B cell (primary cell): ENCODE measurements at regions not wholly inside any gene's neighbourhood (a gene's known extent, or its start where the extent isn't known, plus 50 kb on each side); places are given as distances from the start of the nearest gene placed in this dataset.

ENCODE experiments used
- ATAC-seq: fragments of 200-7000 bp; cut with Tn5 transposase; one replicate; pipeline ENCODE4 v1.10.0; 2021; ENCODE audit warnings: low read depth, mild to moderate bottlenecking, moderate number of reproducible peaks, moderate library complexity
- CTCF ChIA-PET: fragments of 350-600 bp; sonication (Branson Sonifier 250); formaldehyde crosslinking; loops from one replicate; lab custom pipeline; 2021; ENCODE audit warnings: antibody characterized with exemption, inconsistent platforms; lab: Charles Lee
- POLR2A ChIA-PET: fragments of 350-600 bp; sonication (Branson Sonifier 250); formaldehyde crosslinking; loops from one replicate; lab custom pipeline; 2021; ENCODE audit warnings: antibody characterized with exemption; lab: Charles Lee
- DNase-seq: peaks from one replicate; pipeline ENCODE4 v3.0.0; 2013
- H2AFZ ChIP-seq: 2 replicates; pipeline ENCODE4 v1.6.1; 2012; ENCODE audit warnings: mild to moderate bottlenecking, low read depth, low read length; ENCODE audit not compliant: insufficient read depth, poor library complexity, severe bottlenecking
- H3K27ac ChIP-seq, 2 donors: 1 replicate in 1 of 2; 2 replicates in 1 of 2; pipeline ENCODE4 v1.5.1; 2012 to 2013; ENCODE audit warnings: low read length in 2 of 2, mild to moderate bottlenecking in 2 of 2, moderate library complexity in 1 of 2
- H3K27me3 ChIP-seq, 4 experiments: fragments of 200-600 bp in 1 of 4; sonication (generic) in 1 of 4; replicated peaks in 1 of 4; 1 replicate in 2 of 4; 2 replicates in 2 of 4; pipeline versions ENCODE4 v1.6.1 to v1.7.0; 2013 to 2016; ENCODE audit warnings: low read length in 3 of 4, mild to moderate bottlenecking in 2 of 4, mixed read lengths in 1 of 4, moderate library complexity in 1 of 4; ENCODE audit not compliant: insufficient read depth in 4 of 4, control insufficient read depth in 3 of 4; ENCODE audit errors: control extremely low read depth in 1 of 4
- H3K36me3 ChIP-seq, 2 experiments: replicated peaks in 1 of 2; 1 replicate in 1 of 2; 2 replicates in 1 of 2; pipeline versions ENCODE4 v1.6.1 to v1.7.1; 2013; ENCODE audit warnings: low read length in 1 of 2; ENCODE audit not compliant: insufficient read depth in 2 of 2, control insufficient read depth in 1 of 2; ENCODE audit errors: control extremely low read depth in 1 of 2, extremely low read depth in 1 of 2
- H3K4me1 ChIP-seq, 2 donors: fragments of 200-600 bp in 1 of 2; sonication (generic) in 1 of 2; 1 replicate in 1 of 2; 2 replicates in 1 of 2; pipeline versions ENCODE4 v1.5.1 to v1.6.1; 2013 to 2017; ENCODE audit warnings: low read length in 2 of 2; ENCODE audit not compliant: control insufficient read depth in 2 of 2, insufficient read depth in 2 of 2
- H3K4me2 ChIP-seq: replicated peaks from 2 replicates; pipeline ENCODE3; 2012; ENCODE audit warnings: mild to moderate bottlenecking, low read depth, low read length; ENCODE audit not compliant: poor library complexity, severe bottlenecking
- H3K4me3 ChIP-seq, 5 experiments: fragments of 200-600 bp in 1 of 5; sonication (generic) in 1 of 5; 1 replicate in 3 of 5; 2 replicates in 2 of 5; pipeline versions ENCODE4 v1.5.1 to v1.7.0; 2011 to 2016; ENCODE audit warnings: low read length in 4 of 5, mild to moderate bottlenecking in 4 of 5, low read depth in 2 of 5, control low read depth in 1 of 5, moderate library complexity in 1 of 5; ENCODE audit not compliant: insufficient read depth in 1 of 5; ENCODE audit errors: control extremely low read depth in 1 of 5, extremely low read depth in 1 of 5
- H3K79me2 ChIP-seq: fragments of 200-600 bp; sonication (generic); one replicate; pipeline ENCODE4 v1.6.0; 2016; ENCODE audit warnings: low read length; ENCODE audit not compliant: control insufficient read depth, insufficient read depth
- H3K9ac ChIP-seq: fragments of 200-600 bp; sonication (generic); 2 replicates; pipeline ENCODE4 v1.6.1; 2017; ENCODE audit warnings: mild to moderate bottlenecking, low read length, moderate library complexity
- H3K9me3 ChIP-seq, 3 donors: one replicate each; pipeline versions ENCODE4 v1.6.1 to v1.7.1; 2013; ENCODE audit warnings: low read length in 2 of 3; ENCODE audit not compliant: control insufficient read depth in 2 of 3, insufficient read depth in 1 of 3; ENCODE audit errors: control extremely low read depth in 1 of 3
- H4K20me1 ChIP-seq: 2 replicates; pipeline ENCODE4 v1.6.0; 2012; ENCODE audit warnings: mild to moderate bottlenecking, low read length; ENCODE audit not compliant: insufficient read depth, control insufficient read depth, poor library complexity, severe bottlenecking
- H3K27ac Mint-ChIP-seq: one replicate; pipeline ENCODE4 v1.8.0; 2021; ENCODE audit warnings: mixed read lengths
- H3K27me3 Mint-ChIP-seq: one replicate; pipeline ENCODE4 v1.8.0; 2021; ENCODE audit warnings: mixed read lengths
- H3K4me1 Mint-ChIP-seq: one replicate; pipeline ENCODE4 v1.8.0; 2021; ENCODE audit warnings: mixed read lengths
- H3K4me3 Mint-ChIP-seq: one replicate; pipeline ENCODE4 v1.8.0; 2021; ENCODE audit warnings: mixed read lengths
- H3K9me3 Mint-ChIP-seq: one replicate; pipeline ENCODE4 v1.8.0; 2022; ENCODE audit warnings: mixed read lengths; ENCODE audit not compliant: insufficient read depth
- CTCF ChIP-seq: fragments of 200-600 bp; IDR thresholded peaks from one replicate; pipeline ENCODE4 v1.8.0; 2022; ENCODE audit warnings: antibody characterized with exemption, mild to moderate bottlenecking
- EZH2 ChIP-seq: IDR thresholded peaks from 2 replicates; pipeline ENCODE4 v1.6.1; 2012; ENCODE audit warnings: borderline replicate concordance, low read depth, mild to moderate bottlenecking, moderate library complexity, low read length; ENCODE audit not compliant: insufficient read depth, poor library complexity, severe bottlenecking
- WGBS: methylation state at CpG from one replicate; pipeline ENCODE4 v1.1.5; 2013; ENCODE audit warnings: missing lambda C conversion rate; ENCODE audit not compliant: insufficient coverage; 5-methylcytosine and 5-hydroxymethylcytosine counted together
- intact Hi-C: fragments of 100-400 bp; cut with micrococcal nuclease; formaldehyde crosslinking; loops from one replicate; pipeline ENCODE4 v1.10.0; 2022

- H3K79me2 ChIP-seq = no peaks in the 10 kb centered on the region
- H3K4me3 ChIP-seq = no peak overlapping the region
- Mint-ChIP-seq H3K4me3 (no peak overlapping the region), H3K27ac (no peak overlapping the region), H3K9me3 (no peaks in the 10 kb centered on the region), H3K4me1 (peaks cover 10% of the 10 kb centered on the region), H3K27me3 (peaks cover 9% of the 10 kb centered on the region)
- peaks cover 0 to 10% (median 2%) of the 10 kb centered on the region in 4 experiments for H3K27me3 ChIP-seq
- ChIA-PET POLR2A (no interaction called here), CTCF (no interaction called here)
- H4K20me1 ChIP-seq = no peaks in the 10 kb centered on the region
- no peaks in the 10 kb centered on the region for H3K36me3 ChIP-seq
- TF ChIP-seq CTCF = no peak
- no peak for TF ChIP-seq EZH2
- ATAC-seq (no peak), DNase-seq (no peak)
- H2AFZ ChIP-seq = no peak overlapping the region
- 92% methylated on average over 10 of the region's 13 CpGs for WGBS
- no peak overlapping the region for H3K4me2 ChIP-seq
- no peak overlapping the region for H3K9ac ChIP-seq
- intact Hi-C loops = no loop called here
- no peak overlapping the region for H3K27ac ChIP-seq
- H3K9me3 ChIP-seq = peaks cover 0 to 3% (median 0%) of the 10 kb centered on the region in 3 donors
- H3K4me1 ChIP-seq = peaks cover 7 to 9% of the 10 kb centered on the region in 2 donors
Measured at GRCh38 chr7:371119-371778, 81.3 kb downstream of the FOXL3 start.

- peaks cover 0 to 2% of the 10 kb centered on the region in 2 donors for H3K4me1 ChIP-seq
- H4K20me1 ChIP-seq = no peaks in the 10 kb centered on the region
- WGBS = 95% methylated on average over 42 of the region's 43 CpGs
- TF ChIP-seq CTCF = no peak
- no peak for TF ChIP-seq EZH2
- Mint-ChIP-seq H3K9me3 (no peaks in the 10 kb centered on the region), H3K27ac (no peak overlapping the region), H3K27me3 (peaks cover 2% of the 10 kb centered on the region), H3K4me1 (peaks cover 3% of the 10 kb centered on the region), H3K4me3 (no peak overlapping the region)
- H3K9me3 ChIP-seq = peaks cover 0 to 5% (median 0%) of the 10 kb centered on the region in 3 donors
- intact Hi-C loops = no loop called here
- no peaks in the 10 kb centered on the region for H3K79me2 ChIP-seq
- H3K27ac ChIP-seq = no peak overlapping the region
- ChIA-PET POLR2A (no interaction called here), CTCF (no interaction called here)
- no peak overlapping the region for H3K4me3 ChIP-seq
- DNase-seq (no peak), ATAC-seq (no peak)
- H3K27me3 ChIP-seq = peaks cover 0 to 10% (median 0%) of the 10 kb centered on the region in 4 experiments
- no peak overlapping the region for H3K4me2 ChIP-seq
- H3K9ac ChIP-seq = no peak overlapping the region
- H2AFZ ChIP-seq = no peak overlapping the region
- no peaks in the 10 kb centered on the region for H3K36me3 ChIP-seq
Measured at GRCh38 chr7:371779-372545, 82.0 kb downstream of the FOXL3 start.
